B cell (primary cell): ENCODE measurements at regions not wholly inside any gene's neighbourhood (a gene's known extent, or its start where the extent isn't known, plus 50 kb on each side); places are given as distances from the start of the nearest gene placed in this dataset.
"Not testable (repeated sequence)": the region's sequence is repeated elsewhere in the genome, so short reads cannot be mapped to it uniquely, and the experiment has no call there.

Experiments
- ATAC-seq: fragments of 200-7000 bp; cut with Tn5 transposase; one replicate; pipeline ENCODE4 v1.10.0; 2021; ENCODE audit warnings: low read depth, mild to moderate bottlenecking, moderate number of reproducible peaks, moderate library complexity
- CTCF ChIA-PET: fragments of 350-600 bp; sonication (Branson Sonifier 250); formaldehyde crosslinking; loops from one replicate; lab custom pipeline; 2021; ENCODE audit warnings: antibody characterized with exemption, inconsistent platforms; lab: Charles Lee
- POLR2A ChIA-PET: fragments of 350-600 bp; sonication (Branson Sonifier 250); formaldehyde crosslinking; loops from one replicate; lab custom pipeline; 2021; ENCODE audit warnings: antibody characterized with exemption; lab: Charles Lee
- DNase-seq: peaks from one replicate; pipeline ENCODE4 v3.0.0; 2013
- H2AFZ ChIP-seq: 2 replicates; pipeline ENCODE4 v1.6.1; 2012; ENCODE audit warnings: mild to moderate bottlenecking, low read depth, low read length; ENCODE audit not compliant: insufficient read depth, poor library complexity, severe bottlenecking
- H3K27ac ChIP-seq, 2 donors: 1 replicate in 1 of 2; 2 replicates in 1 of 2; pipeline ENCODE4 v1.5.1; 2012 to 2013; ENCODE audit warnings: low read length in 2 of 2, mild to moderate bottlenecking in 2 of 2, moderate library complexity in 1 of 2
- H3K27me3 ChIP-seq, 4 experiments: fragments of 200-600 bp in 1 of 4; sonication (generic) in 1 of 4; replicated peaks in 1 of 4; 1 replicate in 2 of 4; 2 replicates in 2 of 4; pipeline versions ENCODE4 v1.6.1 to v1.7.0; 2013 to 2016; ENCODE audit warnings: low read length in 3 of 4, mild to moderate bottlenecking in 2 of 4, mixed read lengths in 1 of 4, moderate library complexity in 1 of 4; ENCODE audit not compliant: insufficient read depth in 4 of 4, control insufficient read depth in 3 of 4; ENCODE audit errors: control extremely low read depth in 1 of 4
- H3K36me3 ChIP-seq, 2 experiments: replicated peaks in 1 of 2; 1 replicate in 1 of 2; 2 replicates in 1 of 2; pipeline versions ENCODE4 v1.6.1 to v1.7.1; 2013; ENCODE audit warnings: low read length in 1 of 2; ENCODE audit not compliant: insufficient read depth in 2 of 2, control insufficient read depth in 1 of 2; ENCODE audit errors: control extremely low read depth in 1 of 2, extremely low read depth in 1 of 2
- H3K4me1 ChIP-seq, 2 donors: fragments of 200-600 bp in 1 of 2; sonication (generic) in 1 of 2; 1 replicate in 1 of 2; 2 replicates in 1 of 2; pipeline versions ENCODE4 v1.5.1 to v1.6.1; 2013 to 2017; ENCODE audit warnings: low read length in 2 of 2; ENCODE audit not compliant: control insufficient read depth in 2 of 2, insufficient read depth in 2 of 2
- H3K4me2 ChIP-seq: replicated peaks from 2 replicates; pipeline ENCODE3; 2012; ENCODE audit warnings: mild to moderate bottlenecking, low read depth, low read length; ENCODE audit not compliant: poor library complexity, severe bottlenecking
- H3K4me3 ChIP-seq, 5 experiments: fragments of 200-600 bp in 1 of 5; sonication (generic) in 1 of 5; 1 replicate in 3 of 5; 2 replicates in 2 of 5; pipeline versions ENCODE4 v1.5.1 to v1.7.0; 2011 to 2016; ENCODE audit warnings: low read length in 4 of 5, mild to moderate bottlenecking in 4 of 5, low read depth in 2 of 5, control low read depth in 1 of 5, moderate library complexity in 1 of 5; ENCODE audit not compliant: insufficient read depth in 1 of 5; ENCODE audit errors: control extremely low read depth in 1 of 5, extremely low read depth in 1 of 5
- H3K79me2 ChIP-seq: fragments of 200-600 bp; sonication (generic); one replicate; pipeline ENCODE4 v1.6.0; 2016; ENCODE audit warnings: low read length; ENCODE audit not compliant: control insufficient read depth, insufficient read depth
- H3K9ac ChIP-seq: fragments of 200-600 bp; sonication (generic); 2 replicates; pipeline ENCODE4 v1.6.1; 2017; ENCODE audit warnings: mild to moderate bottlenecking, low read length, moderate library complexity
- H3K9me3 ChIP-seq, 3 donors: one replicate each; pipeline versions ENCODE4 v1.6.1 to v1.7.1; 2013; ENCODE audit warnings: low read length in 2 of 3; ENCODE audit not compliant: control insufficient read depth in 2 of 3, insufficient read depth in 1 of 3; ENCODE audit errors: control extremely low read depth in 1 of 3
- H4K20me1 ChIP-seq: 2 replicates; pipeline ENCODE4 v1.6.0; 2012; ENCODE audit warnings: mild to moderate bottlenecking, low read length; ENCODE audit not compliant: insufficient read depth, control insufficient read depth, poor library complexity, severe bottlenecking
- H3K27ac Mint-ChIP-seq: one replicate; pipeline ENCODE4 v1.8.0; 2021; ENCODE audit warnings: mixed read lengths
- H3K27me3 Mint-ChIP-seq: one replicate; pipeline ENCODE4 v1.8.0; 2021; ENCODE audit warnings: mixed read lengths
- H3K4me1 Mint-ChIP-seq: one replicate; pipeline ENCODE4 v1.8.0; 2021; ENCODE audit warnings: mixed read lengths
- H3K4me3 Mint-ChIP-seq: one replicate; pipeline ENCODE4 v1.8.0; 2021; ENCODE audit warnings: mixed read lengths
- H3K9me3 Mint-ChIP-seq: one replicate; pipeline ENCODE4 v1.8.0; 2022; ENCODE audit warnings: mixed read lengths; ENCODE audit not compliant: insufficient read depth
- EZH2 ChIP-seq: IDR thresholded peaks from 2 replicates; pipeline ENCODE4 v1.6.1; 2012; ENCODE audit warnings: borderline replicate concordance, low read depth, mild to moderate bottlenecking, moderate library complexity, low read length; ENCODE audit not compliant: insufficient read depth, poor library complexity, severe bottlenecking
- WGBS: methylation state at CpG from one replicate; pipeline ENCODE4 v1.1.5; 2013; ENCODE audit warnings: missing lambda C conversion rate; ENCODE audit not compliant: insufficient coverage; 5-methylcytosine and 5-hydroxymethylcytosine counted together
- intact Hi-C: fragments of 100-400 bp; cut with micrococcal nuclease; formaldehyde crosslinking; loops from one replicate; pipeline ENCODE4 v1.10.0; 2022
- TF ChIP-seq, protein P1 (sequence below): fragments of 200-600 bp; IDR thresholded peaks from one replicate; pipeline ENCODE4 v1.8.0; 2022; ENCODE audit warnings: antibody characterized with exemption, mild to moderate bottlenecking

DNA sequence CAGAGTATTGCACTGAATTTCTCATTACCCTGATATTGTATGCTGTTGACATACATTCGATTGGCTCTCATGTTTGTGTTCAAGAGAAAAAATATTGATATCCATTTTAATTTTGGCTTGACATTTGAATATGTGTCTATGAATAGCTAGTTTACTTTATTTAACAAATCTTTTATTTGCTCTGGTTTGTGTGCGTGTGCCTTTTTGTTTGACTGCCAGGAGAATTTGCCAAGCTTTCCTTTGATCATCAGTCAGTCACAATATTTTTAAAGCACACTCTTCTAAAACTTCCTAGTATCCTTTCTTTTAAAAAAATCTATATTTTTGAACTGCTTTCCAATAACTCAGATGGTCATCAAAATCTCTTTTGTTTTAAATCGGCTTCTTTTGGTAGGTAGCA, 179.3 kb upstream of the FLRT2 start:
- H3K4me2 ChIP-seq, result no peak overlapping the region
- no peaks in the 10 kb centered on the region for H3K79me2 ChIP-seq
- no peak overlapping the region for H3K27ac Mint-ChIP-seq
- no peak for DNase-seq
- peaks cover 7% of the 10 kb centered on the region for H3K9me3 Mint-ChIP-seq
- no peaks in the 10 kb centered on the region for H3K36me3 ChIP-seq
- peaks cover 0 to 3% (median 0%) of the 10 kb centered on the region in 3 donors for H3K9me3 ChIP-seq
- ATAC-seq, result no peak
- WGBS, result 80% methylated on average over 1 of the region's 3 CpGs
- H2AFZ ChIP-seq, result no peak overlapping the region
- H3K4me3 Mint-ChIP-seq, result no peak overlapping the region
- ChIA-PET CTCF (no interaction called here), POLR2A (no interaction called here)
- no peaks in the 10 kb centered on the region for H3K27me3 ChIP-seq
- H4K20me1 ChIP-seq, result no peaks in the 10 kb centered on the region
- H3K4me1 Mint-ChIP-seq, result no peaks in the 10 kb centered on the region
- H3K4me1 ChIP-seq, result no peaks in the 10 kb centered on the region
- no peak overlapping the region for H3K4me3 ChIP-seq
- no peak overlapping the region for H3K27ac ChIP-seq
- no peaks in the 10 kb centered on the region for H3K27me3 Mint-ChIP-seq
- TF ChIP-seq, protein P1, sequence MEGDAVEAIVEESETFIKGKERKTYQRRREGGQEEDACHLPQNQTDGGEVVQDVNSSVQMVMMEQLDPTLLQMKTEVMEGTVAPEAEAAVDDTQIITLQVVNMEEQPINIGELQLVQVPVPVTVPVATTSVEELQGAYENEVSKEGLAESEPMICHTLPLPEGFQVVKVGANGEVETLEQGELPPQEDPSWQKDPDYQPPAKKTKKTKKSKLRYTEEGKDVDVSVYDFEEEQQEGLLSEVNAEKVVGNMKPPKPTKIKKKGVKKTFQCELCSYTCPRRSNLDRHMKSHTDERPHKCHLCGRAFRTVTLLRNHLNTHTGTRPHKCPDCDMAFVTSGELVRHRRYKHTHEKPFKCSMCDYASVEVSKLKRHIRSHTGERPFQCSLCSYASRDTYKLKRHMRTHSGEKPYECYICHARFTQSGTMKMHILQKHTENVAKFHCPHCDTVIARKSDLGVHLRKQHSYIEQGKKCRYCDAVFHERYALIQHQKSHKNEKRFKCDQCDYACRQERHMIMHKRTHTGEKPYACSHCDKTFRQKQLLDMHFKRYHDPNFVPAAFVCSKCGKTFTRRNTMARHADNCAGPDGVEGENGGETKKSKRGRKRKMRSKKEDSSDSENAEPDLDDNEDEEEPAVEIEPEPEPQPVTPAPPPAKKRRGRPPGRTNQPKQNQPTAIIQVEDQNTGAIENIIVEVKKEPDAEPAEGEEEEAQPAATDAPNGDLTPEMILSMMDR, result no peak
- TF ChIP-seq EZH2, result no peak
- no peak overlapping the region for H3K9ac ChIP-seq
- intact Hi-C loops, result no loop called here

DNA sequence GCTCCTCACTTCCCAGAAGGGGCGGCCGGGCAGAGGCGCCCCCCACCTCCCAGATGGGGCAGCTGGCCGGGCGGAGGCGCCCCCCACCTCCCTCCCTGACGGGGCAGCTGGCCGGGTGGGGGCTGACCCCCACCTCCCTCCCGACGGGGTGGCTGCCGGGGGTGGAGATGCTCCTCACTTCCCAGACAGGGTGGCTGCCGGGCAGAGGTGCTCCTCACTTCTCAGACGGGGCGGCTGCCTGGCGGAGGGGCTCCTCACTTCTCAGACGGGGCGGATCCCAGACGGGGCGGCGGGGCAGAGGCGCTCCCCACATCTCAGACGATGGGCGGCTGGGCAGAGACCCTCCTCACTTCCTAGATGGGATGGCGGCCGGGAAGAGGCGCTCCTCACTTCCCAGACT, 177.4 kb upstream of the FLRT2 start:
- H3K4me1 ChIP-seq, H3K4me1 Mint-ChIP-seq, H3K9me3 Mint-ChIP-seq, H3K4me2 ChIP-seq, H3K27ac Mint-ChIP-seq, H3K9me3 ChIP-seq, ATAC-seq, H3K27me3 ChIP-seq, H3K9ac ChIP-seq, H3K4me3 ChIP-seq, H3K79me2 ChIP-seq, CTCF ChIA-PET, H3K4me3 Mint-ChIP-seq, H3K27ac ChIP-seq, H2AFZ ChIP-seq, DNase-seq, intact Hi-C loops, H4K20me1 ChIP-seq, H3K36me3 ChIP-seq, POLR2A ChIA-PET, H3K27me3 Mint-ChIP-seq: not testable (repeated sequence)
- 97% methylated on average over 19 of the region's 26 CpGs for WGBS
